ENCODE measurements at regions not wholly inside any gene's neighbourhood (a gene's known extent, or its start where the extent isn't known, plus 50 kb on each side); places are given as distances from the start of the nearest gene placed in this dataset.

DNA sequence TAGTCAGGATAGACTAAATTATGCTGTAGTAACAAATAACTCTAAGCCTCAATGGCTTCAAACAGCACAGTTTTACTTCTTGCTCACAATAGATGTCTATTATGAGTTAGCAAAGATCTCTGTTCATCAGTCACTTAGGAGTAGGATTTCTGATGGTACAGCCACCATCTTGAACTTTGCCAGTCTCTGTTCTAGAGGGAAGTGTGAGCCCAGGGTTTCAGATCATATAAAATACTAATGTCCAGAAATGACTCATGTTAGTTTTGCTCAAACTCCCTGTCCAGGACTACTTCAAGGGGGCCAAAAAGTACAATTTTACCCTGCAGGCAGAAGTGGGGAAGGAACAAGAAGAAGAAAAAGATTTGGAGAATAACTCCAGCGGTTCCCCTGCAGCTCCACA lies 77.1 kb upstream of the LSM6 start:
- no peak for TF ChIP-seq EZH2phosphoT487 (conservative IDR thresholded peaks at IDR 0.05; ENCODE audit: low read length)
- TF ChIP-seq CTCF (IDR thresholded peaks at IDR 0.05; ENCODE audit: insufficient read depth, low read length, poor library complexity, severe bottlenecking), result no peak
- Histone ChIP-seq H3K27ac (ENCODE audit: low read depth, low read length) (no peak overlapping the region), H3K9ac (ENCODE audit: low read length) (no peak overlapping the region), H3K36me3 (ENCODE audit: low read length) (no peaks in the 10 kb centered on the region), H3K9me3 (ENCODE audit: insufficient read depth, low read length) (no peaks in the 10 kb centered on the region), H3F3A (ENCODE audit: insufficient read depth) (no peaks in the 10 kb centered on the region), H3K4me2 (ENCODE audit: low read depth, low read length, poor library complexity, severe bottlenecking) (no peak overlapping the region), H2AFZ (ENCODE audit: low read depth, low read length, severe bottlenecking) (no peak overlapping the region), H3K4me3 (ENCODE audit: insufficient read depth, low read length, poor library complexity, severe bottlenecking) (no peak overlapping the region), H3K79me2 (ENCODE audit: insufficient read depth, low read length) (no peaks in the 10 kb centered on the region), H3K9me2 (replicated peaks; ENCODE audit: insufficient read depth, low read length) (no peaks in the 10 kb centered on the region), H3K27me3 (ENCODE audit: low read length) (no peaks in the 10 kb centered on the region), H4K20me1 (ENCODE audit: low read depth, low read length) (no peaks in the 10 kb centered on the region)

DNA sequence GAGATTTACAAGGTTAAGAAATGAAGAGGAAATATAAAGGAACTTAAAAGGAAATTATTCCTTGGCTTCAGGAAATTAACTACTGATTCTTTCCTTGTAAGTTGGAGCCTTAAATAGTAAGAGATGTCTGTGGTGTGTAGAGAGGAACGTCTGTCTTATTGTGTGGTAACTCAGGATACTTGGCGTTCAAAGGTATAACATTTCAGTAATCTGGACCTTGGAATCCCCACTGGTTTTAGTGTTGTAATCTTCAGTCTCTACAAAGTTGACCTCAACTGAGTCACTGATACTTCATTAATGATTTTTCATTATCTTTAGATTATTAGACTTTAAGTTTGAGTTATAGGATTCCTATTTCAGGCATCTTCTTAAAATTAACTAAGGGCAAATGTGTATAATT lies 79.1 kb upstream of the LSM6 start:
- Histone ChIP-seq H3K27me3 (ENCODE audit: low read length) (no peaks in the 10 kb centered on the region), H3K27ac (ENCODE audit: low read depth, low read length) (no peak overlapping the region), H3K9me3 (ENCODE audit: insufficient read depth, low read length) (no peaks in the 10 kb centered on the region), H3K4me2 (ENCODE audit: low read depth, low read length, poor library complexity, severe bottlenecking) (no peak overlapping the region), H3K9me2 (replicated peaks; ENCODE audit: insufficient read depth, low read length) (no peaks in the 10 kb centered on the region), H3K4me3 (ENCODE audit: insufficient read depth, low read length, poor library complexity, severe bottlenecking) (no peak overlapping the region), H2AFZ (ENCODE audit: low read depth, low read length, severe bottlenecking) (no peak overlapping the region), H3K36me3 (ENCODE audit: low read length) (no peaks in the 10 kb centered on the region), H3K79me2 (ENCODE audit: insufficient read depth, low read length) (no peaks in the 10 kb centered on the region), H4K20me1 (ENCODE audit: low read depth, low read length) (no peaks in the 10 kb centered on the region), H3F3A (ENCODE audit: insufficient read depth) (no peaks in the 10 kb centered on the region), H3K9ac (ENCODE audit: low read length) (no peak overlapping the region)
- no peak for TF ChIP-seq CTCF (IDR thresholded peaks at IDR 0.05; ENCODE audit: insufficient read depth, low read length, poor library complexity, severe bottlenecking)
- TF ChIP-seq EZH2phosphoT487 (conservative IDR thresholded peaks at IDR 0.05; ENCODE audit: low read length), result no peak

GRCh38 chr4:146095860-146096259 lies 79.7 kb upstream of the LSM6 start:
- Histone ChIP-seq H3K27me3 (ENCODE audit: low read length) (no peaks in the 10 kb centered on the region), H3K9ac (ENCODE audit: low read length) (no peak overlapping the region), H3K36me3 (ENCODE audit: low read length) (no peaks in the 10 kb centered on the region), H3K4me3 (ENCODE audit: insufficient read depth, low read length, poor library complexity, severe bottlenecking) (no peak overlapping the region), H3K27ac (ENCODE audit: low read depth, low read length) (0 out of 2 replicates have a peak overlapping the region, but pooled peaks have one; percentile 16), H4K20me1 (ENCODE audit: low read depth, low read length) (no peaks in the 10 kb centered on the region), H3K9me2 (replicated peaks; ENCODE audit: insufficient read depth, low read length) (no peaks in the 10 kb centered on the region), H3F3A (ENCODE audit: insufficient read depth) (no peaks in the 10 kb centered on the region), H3K9me3 (ENCODE audit: insufficient read depth, low read length) (no peaks in the 10 kb centered on the region), H3K4me2 (ENCODE audit: low read depth, low read length, poor library complexity, severe bottlenecking) (peak overlapping the region; percentile 24), H3K79me2 (ENCODE audit: insufficient read depth, low read length) (no peaks in the 10 kb centered on the region), H2AFZ (ENCODE audit: low read depth, low read length, severe bottlenecking) (no peak overlapping the region)
- TF ChIP-seq CTCF (IDR thresholded peaks at IDR 0.05; ENCODE audit: insufficient read depth, low read length, poor library complexity, severe bottlenecking), result no peak
- no peak for TF ChIP-seq EZH2phosphoT487 (conservative IDR thresholded peaks at IDR 0.05; ENCODE audit: low read length)

Measured in SU-DHL-6 (cell line).